MM.1S (cell line): ENCODE measurements at regions not wholly inside any gene's neighbourhood (a gene's known extent, or its start where the extent isn't known, plus 50 kb on each side); places are given as distances from the start of the nearest gene placed in this dataset.

Experiments
- EZH2 ChIP-seq: fragments of 300-600 bp; sonication (generic); optimal IDR thresholded peaks from 2 replicates; pipeline ENCODE3; 2017; ENCODE audit warnings: low read depth, mild to moderate bottlenecking, antibody characterized with exemption, low read length, mixed read lengths
- EZH2phosphoT487 ChIP-seq: fragments of 300-600 bp; sonication (generic); IDR thresholded peaks from 2 replicates; pipeline ENCODE4 v1.6.1; 2018; ENCODE audit warnings: antibody characterized with exemption, low read length
- TF ChIP-seq, protein P1 (sequence below): fragments of 300-600 bp; sonication (generic); IDR thresholded peaks from 2 replicates; pipeline ENCODE4 v1.5.1; 2016; ENCODE audit warnings: antibody characterized with exemption, low read length, mixed read lengths

DNA sequence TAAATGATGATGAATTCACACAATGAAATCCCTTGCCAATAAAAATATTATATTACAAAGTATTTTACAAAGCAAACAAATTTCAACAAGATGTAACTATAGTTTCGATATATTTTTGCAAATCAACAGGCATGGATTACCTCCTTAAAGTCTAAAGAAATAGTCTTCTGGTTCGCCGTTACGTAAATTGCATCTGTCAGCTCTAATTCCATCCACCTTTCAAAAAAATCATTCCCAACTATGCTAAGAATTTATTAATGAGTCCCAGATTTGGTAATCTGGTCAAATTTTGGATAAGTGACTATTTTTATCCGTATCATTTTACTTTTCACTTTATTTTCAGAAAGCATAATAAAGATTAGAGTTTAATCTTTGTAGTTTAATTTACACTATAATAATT lies 1984.9 kb downstream of the EFNA5 start:
- TF ChIP-seq, protein P1, sequence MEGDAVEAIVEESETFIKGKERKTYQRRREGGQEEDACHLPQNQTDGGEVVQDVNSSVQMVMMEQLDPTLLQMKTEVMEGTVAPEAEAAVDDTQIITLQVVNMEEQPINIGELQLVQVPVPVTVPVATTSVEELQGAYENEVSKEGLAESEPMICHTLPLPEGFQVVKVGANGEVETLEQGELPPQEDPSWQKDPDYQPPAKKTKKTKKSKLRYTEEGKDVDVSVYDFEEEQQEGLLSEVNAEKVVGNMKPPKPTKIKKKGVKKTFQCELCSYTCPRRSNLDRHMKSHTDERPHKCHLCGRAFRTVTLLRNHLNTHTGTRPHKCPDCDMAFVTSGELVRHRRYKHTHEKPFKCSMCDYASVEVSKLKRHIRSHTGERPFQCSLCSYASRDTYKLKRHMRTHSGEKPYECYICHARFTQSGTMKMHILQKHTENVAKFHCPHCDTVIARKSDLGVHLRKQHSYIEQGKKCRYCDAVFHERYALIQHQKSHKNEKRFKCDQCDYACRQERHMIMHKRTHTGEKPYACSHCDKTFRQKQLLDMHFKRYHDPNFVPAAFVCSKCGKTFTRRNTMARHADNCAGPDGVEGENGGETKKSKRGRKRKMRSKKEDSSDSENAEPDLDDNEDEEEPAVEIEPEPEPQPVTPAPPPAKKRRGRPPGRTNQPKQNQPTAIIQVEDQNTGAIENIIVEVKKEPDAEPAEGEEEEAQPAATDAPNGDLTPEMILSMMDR = no peak
- no peak for TF ChIP-seq EZH2
- no peak for TF ChIP-seq EZH2phosphoT487
